DND-41 (cell line): ENCODE measurements at regions not wholly inside any gene's neighbourhood (a gene's known extent, or its start where the extent isn't known, plus 50 kb on each side); places are given as distances from the start of the nearest gene placed in this dataset.
"Not testable (repeated sequence)": the region's sequence is repeated elsewhere in the genome, so short reads cannot be mapped to it uniquely, and the experiment has no call there.

Experiments used
- ATAC-seq: fragments of 200-7000 bp; cut with Tn5 transposase; 3 replicates; pipeline ENCODE4 v1.9.1; 2021; ENCODE audit warnings: low read depth; ENCODE audit not compliant: insufficient read depth
- DNase-seq: peaks from one replicate; pipeline ENCODE4 v3.0.0-alpha.2; 2020
- H2AFZ ChIP-seq: 2 replicates; pipeline ENCODE4 v1.6.0; 2012; ENCODE audit warnings: low read depth, low read length
- H3K27ac ChIP-seq: 2 replicates; pipeline ENCODE4 v1.5.1; 2012; ENCODE audit warnings: low read length, inconsistent platforms
- H3K27me3 ChIP-seq: fragments of 200-600 bp; sonication (generic); 2 replicates; pipeline ENCODE4 v1.6.0; 2012; ENCODE audit warnings: low read length, mild to moderate bottlenecking, inconsistent platforms; ENCODE audit not compliant: insufficient read depth, poor library complexity
- H3K36me3 ChIP-seq: 2 replicates; pipeline ENCODE4 v1.5.1; 2012; ENCODE audit warnings: low read length, inconsistent platforms; ENCODE audit not compliant: insufficient read depth
- H3K4me1 ChIP-seq: 2 replicates; pipeline ENCODE4 v1.5.1; 2012; ENCODE audit warnings: mild to moderate bottlenecking, low read length; ENCODE audit not compliant: insufficient read depth
- H3K4me2 ChIP-seq: 2 replicates; pipeline ENCODE4 v1.6.0; 2012; ENCODE audit warnings: mild to moderate bottlenecking, moderate library complexity, low read length, inconsistent platforms; ENCODE audit not compliant: insufficient read depth
- H3K4me3 ChIP-seq, 2 experiments: fragments of 200-600 bp in 1 of 2; shearing (Covaris generic) in 1 of 2; 2 replicates each; pipeline ENCODE4 v1.5.1; 2012 to 2016; ENCODE audit warnings: inconsistent platforms in 2 of 2, low read length in 2 of 2, mild to moderate bottlenecking in 2 of 2, low read depth in 1 of 2, moderate library complexity in 1 of 2
- H3K79me2 ChIP-seq: 2 replicates; pipeline ENCODE4 v1.6.0; 2012; ENCODE audit warnings: low read length, inconsistent platforms; ENCODE audit not compliant: insufficient read depth
- H3K9ac ChIP-seq: 2 replicates; pipeline ENCODE4 v1.6.0; 2012; ENCODE audit warnings: low read depth, mild to moderate bottlenecking, inconsistent platforms, low read length, moderate library complexity
- H3K9me3 ChIP-seq: 2 replicates; pipeline ENCODE4 v1.5.1; 2012; ENCODE audit warnings: low read length, moderate library complexity, mild to moderate bottlenecking, inconsistent platforms; ENCODE audit not compliant: insufficient read depth, severe bottlenecking
- H4K20me1 ChIP-seq: 2 replicates; pipeline ENCODE4 v1.6.0; 2012; ENCODE audit warnings: low read length; ENCODE audit not compliant: insufficient read depth
- EZH2 ChIP-seq: IDR thresholded peaks from 3 replicates; pipeline ENCODE4 v1.6.1; 2012; ENCODE audit warnings: borderline replicate concordance, low read depth, mild to moderate bottlenecking, moderate library complexity, low read length, inconsistent platforms; ENCODE audit not compliant: severe bottlenecking
- TF ChIP-seq, protein P1 (sequence below): IDR thresholded peaks from 2 replicates; pipeline ENCODE4 v1.5.1; 2012; ENCODE audit warnings: borderline replicate concordance, low read length, moderate library complexity, mild to moderate bottlenecking; ENCODE audit not compliant: poor library complexity, severe bottlenecking; ENCODE audit errors: extremely low read depth

DNA sequence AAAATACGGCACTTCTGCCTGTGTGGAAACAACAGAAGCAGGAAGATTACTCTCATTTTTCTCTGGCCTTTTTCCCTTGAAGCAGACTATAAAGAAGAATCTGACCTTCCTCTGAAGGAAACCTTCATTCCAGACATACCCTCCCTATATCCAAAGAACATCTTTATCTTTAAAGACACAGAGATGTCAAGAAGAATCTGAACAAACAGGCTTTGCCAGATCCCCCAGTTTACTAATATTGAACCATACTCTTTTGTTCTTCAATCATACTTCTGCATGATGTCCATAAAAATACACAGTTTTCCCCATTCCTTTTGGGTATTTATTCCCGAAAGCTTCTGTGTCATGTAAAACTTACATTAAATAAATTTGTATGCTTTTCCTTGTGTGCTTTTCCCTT lies 225.8 kb downstream of the MAT2B start:
- TF ChIP-seq, protein P1, sequence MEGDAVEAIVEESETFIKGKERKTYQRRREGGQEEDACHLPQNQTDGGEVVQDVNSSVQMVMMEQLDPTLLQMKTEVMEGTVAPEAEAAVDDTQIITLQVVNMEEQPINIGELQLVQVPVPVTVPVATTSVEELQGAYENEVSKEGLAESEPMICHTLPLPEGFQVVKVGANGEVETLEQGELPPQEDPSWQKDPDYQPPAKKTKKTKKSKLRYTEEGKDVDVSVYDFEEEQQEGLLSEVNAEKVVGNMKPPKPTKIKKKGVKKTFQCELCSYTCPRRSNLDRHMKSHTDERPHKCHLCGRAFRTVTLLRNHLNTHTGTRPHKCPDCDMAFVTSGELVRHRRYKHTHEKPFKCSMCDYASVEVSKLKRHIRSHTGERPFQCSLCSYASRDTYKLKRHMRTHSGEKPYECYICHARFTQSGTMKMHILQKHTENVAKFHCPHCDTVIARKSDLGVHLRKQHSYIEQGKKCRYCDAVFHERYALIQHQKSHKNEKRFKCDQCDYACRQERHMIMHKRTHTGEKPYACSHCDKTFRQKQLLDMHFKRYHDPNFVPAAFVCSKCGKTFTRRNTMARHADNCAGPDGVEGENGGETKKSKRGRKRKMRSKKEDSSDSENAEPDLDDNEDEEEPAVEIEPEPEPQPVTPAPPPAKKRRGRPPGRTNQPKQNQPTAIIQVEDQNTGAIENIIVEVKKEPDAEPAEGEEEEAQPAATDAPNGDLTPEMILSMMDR: no peak
- no peak for TF ChIP-seq EZH2
- ATAC-seq: no peak

DNA sequence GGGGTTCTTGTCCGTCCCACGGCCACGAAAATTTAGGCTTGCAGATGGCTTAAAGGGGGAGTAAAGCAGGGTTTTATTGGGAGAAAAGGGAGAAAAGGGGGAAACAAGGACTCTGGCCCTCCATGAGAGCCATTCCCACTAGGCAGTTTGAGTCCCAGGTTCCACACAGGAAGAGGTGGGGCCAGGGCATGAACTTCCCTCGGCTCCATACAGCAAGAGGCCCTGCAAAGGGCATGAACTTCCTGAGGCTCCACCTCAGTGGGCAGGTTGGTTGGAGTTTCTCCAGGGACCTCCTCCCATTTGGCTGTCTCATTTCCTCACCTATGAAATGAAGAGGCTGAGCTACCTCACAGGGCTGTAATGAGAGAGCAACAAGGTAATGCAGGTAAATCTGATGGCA lies 229.7 kb downstream of the MAT2B start:
- no peak for TF ChIP-seq EZH2
- TF ChIP-seq, protein P1: no peak
- no peaks in the 10 kb centered on the region for H4K20me1 ChIP-seq
- ATAC-seq: no peak
- H2AFZ ChIP-seq: no peak overlapping the region
- H3K27ac ChIP-seq: no peak overlapping the region
- H3K4me3 ChIP-seq: no peak overlapping the region
- no peaks in the 10 kb centered on the region for H3K9me3 ChIP-seq
- H3K27me3 ChIP-seq: no peaks in the 10 kb centered on the region
- no peak overlapping the region for H3K9ac ChIP-seq
- no peak overlapping the region for H3K4me2 ChIP-seq
- H3K79me2 ChIP-seq: no peaks in the 10 kb centered on the region
- no peak for DNase-seq
- H3K4me1 ChIP-seq: no peaks in the 10 kb centered on the region
- no peaks in the 10 kb centered on the region for H3K36me3 ChIP-seq

More for the DNA sequence above, 225.8 kb downstream of the MAT2B start:
- Histone ChIP-seq H3K27me3 (no peaks in the 10 kb centered on the region), H3K79me2 (no peaks in the 10 kb centered on the region), H3K36me3 (no peaks in the 10 kb centered on the region), H2AFZ (no peak overlapping the region), H3K4me3 (no peak overlapping the region), H3K4me2 (no peak overlapping the region), H3K4me1 (no peaks in the 10 kb centered on the region), H4K20me1 (no peaks in the 10 kb centered on the region), H3K27ac (no peak overlapping the region), H3K9ac (no peak overlapping the region), H3K9me3 (no peaks in the 10 kb centered on the region)
- no peak for DNase-seq

DNA sequence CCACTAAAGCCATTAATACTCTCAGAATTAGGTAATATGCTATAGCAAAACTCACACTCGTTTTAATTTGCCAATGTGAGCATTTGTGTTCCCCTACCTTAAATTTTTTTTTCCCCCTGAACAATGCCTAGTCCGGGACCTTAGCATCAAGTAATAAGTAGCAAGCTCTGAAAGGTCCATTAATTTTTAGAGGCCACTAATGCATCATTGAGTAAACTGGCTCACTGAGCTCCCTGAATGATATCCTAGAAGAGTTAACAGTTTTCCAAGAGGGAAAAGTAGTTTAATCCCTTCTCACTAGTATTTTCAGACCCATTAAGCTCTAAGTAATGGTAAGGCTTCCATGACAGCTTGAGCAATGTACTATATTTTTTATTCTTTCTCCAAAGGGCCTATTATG lies 242.2 kb downstream of the MAT2B start:
- Histone ChIP-seq H2AFZ (no peak overlapping the region), H3K79me2 (no peaks in the 10 kb centered on the region), H3K27ac (no peak overlapping the region), H3K27me3 (no peaks in the 10 kb centered on the region), H3K9me3 (no peaks in the 10 kb centered on the region), H4K20me1 (no peaks in the 10 kb centered on the region), H3K9ac (no peak overlapping the region), H3K4me1 (no peaks in the 10 kb centered on the region), H3K36me3 (no peaks in the 10 kb centered on the region), H3K4me3 (no peak overlapping the region), H3K4me2 (no peak overlapping the region)
- no peak for ATAC-seq
- DNase-seq: no peak
- no peak for TF ChIP-seq EZH2
- TF ChIP-seq, protein P1: no peak

DNA sequence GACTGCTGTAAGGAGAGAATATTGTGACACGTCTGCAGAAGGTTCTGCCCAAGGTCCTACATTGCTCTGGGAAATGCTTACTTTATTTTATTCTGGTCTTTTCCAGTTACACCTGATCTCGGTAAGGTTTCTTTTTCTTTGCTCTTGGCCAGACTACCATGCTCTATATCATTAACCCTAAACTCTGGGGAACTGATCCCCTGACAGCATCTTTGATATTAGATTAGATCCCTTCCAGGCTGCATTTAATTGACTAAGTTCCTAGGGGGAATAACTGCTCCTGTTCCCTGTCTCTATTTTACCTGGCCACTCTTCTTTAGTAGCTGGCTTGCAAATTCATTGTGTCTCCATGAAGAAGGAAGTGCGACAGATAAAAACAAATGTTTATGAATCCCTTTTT lies 243.5 kb downstream of the MAT2B start:
- no peaks in the 10 kb centered on the region for H3K4me1 ChIP-seq
- no peak overlapping the region for H3K27ac ChIP-seq
- no peaks in the 10 kb centered on the region for H3K9me3 ChIP-seq
- H3K36me3 ChIP-seq: no peaks in the 10 kb centered on the region
- H4K20me1 ChIP-seq: no peaks in the 10 kb centered on the region
- no peak overlapping the region for H2AFZ ChIP-seq
- H3K4me2 ChIP-seq: no peak overlapping the region
- DNase-seq (no peak), ATAC-seq (no peak)
- H3K9ac ChIP-seq: no peak overlapping the region
- no peaks in the 10 kb centered on the region for H3K27me3 ChIP-seq
- no peak overlapping the region for H3K4me3 ChIP-seq
- TF ChIP-seq, protein P1: no peak
- TF ChIP-seq EZH2: no peak
- no peaks in the 10 kb centered on the region for H3K79me2 ChIP-seq

DNA sequence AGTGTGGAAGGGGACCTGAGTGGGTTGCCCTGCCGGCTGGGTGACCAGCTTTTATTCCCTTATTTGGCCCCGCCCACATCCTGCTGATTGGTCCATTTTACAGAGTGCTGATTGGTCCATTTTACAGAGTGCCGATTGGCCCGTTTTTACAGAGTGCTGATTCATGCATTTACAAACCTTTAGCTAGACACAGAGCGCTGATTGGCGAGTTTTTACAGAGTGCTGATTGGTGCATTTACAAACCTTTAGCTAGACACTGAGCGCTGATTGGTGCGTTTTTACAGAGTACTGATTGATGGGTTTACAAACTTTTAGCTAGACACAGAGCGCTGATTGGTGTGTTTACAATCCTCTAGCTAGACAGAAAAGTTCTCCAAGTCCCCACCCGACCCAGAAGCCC lies 245.0 kb downstream of the MAT2B start:
- H3K36me3 ChIP-seq, H4K20me1 ChIP-seq, H3K4me3 ChIP-seq, H3K27me3 ChIP-seq, H3K27ac ChIP-seq, H2AFZ ChIP-seq, H3K4me2 ChIP-seq, H3K9ac ChIP-seq, H3K9me3 ChIP-seq, H3K79me2 ChIP-seq, H3K4me1 ChIP-seq, DNase-seq, ATAC-seq: not testable (repeated sequence)
